Panc1 (cell line): ENCODE measurements at regions not wholly inside any gene's neighbourhood (a gene's known extent, or its start where the extent isn't known, plus 50 kb on each side); places are given as distances from the start of the nearest gene placed in this dataset.

Source experiments
- ATAC-seq: fragments of 200-7000 bp; cut with Tn5 transposase; 2 replicates; pipeline ENCODE4 v1.9.1; 2020; ENCODE audit warnings: mild to moderate bottlenecking, moderate library complexity
- BruUV-seq: library from RNA; stranded (reverse); fragments of 400-500 nt; replicated peaks from 2 replicates; lab custom pipeline; 2021; lab: Mats Ljungman, UMichigan
- CTCF ChIA-PET: fragments of 300-600 bp; sonication (Branson Sonifier 250); formaldehyde crosslinking; loops from one replicate; lab custom pipeline; 2022; ENCODE audit warnings: antibody characterized with exemption; lab: Charles Lee
- POLR2A ChIA-PET: fragments of 300-600 bp; sonication (Branson Sonifier 250); formaldehyde crosslinking; loops from one replicate; lab custom pipeline; 2022; ENCODE audit warnings: antibody characterized with exemption; lab: Charles Lee
- DNase-seq: peaks from one replicate; pipeline ENCODE4 v3.0.0-alpha.2; 2010; ENCODE audit warnings: low read depth, low spot score
- H3K27ac ChIP-seq: 2 replicates; pipeline ENCODE4 v1.5.1; 2011; ENCODE audit warnings: mild to moderate bottlenecking, low read length, inconsistent platforms
- H3K27me3 ChIP-seq: fragments of 200-500 bp; sonication (Bioruptor generic); 2 replicates; pipeline ENCODE4 v1.6.0; 2014; ENCODE audit warnings: low read length, inconsistent platforms; ENCODE audit not compliant: control insufficient read depth, insufficient read depth
- H3K36me3 ChIP-seq: fragments of 200-500 bp; sonication (Bioruptor generic); 2 replicates; pipeline ENCODE4 v1.5.1; 2014; ENCODE audit warnings: inconsistent platforms, mild to moderate bottlenecking, low read length, moderate library complexity; ENCODE audit not compliant: control insufficient read depth, insufficient read depth
- H3K4me1 ChIP-seq: 2 replicates; pipeline ENCODE4 v1.5.1; 2011; ENCODE audit warnings: inconsistent platforms, mild to moderate bottlenecking, low read length, moderate library complexity; ENCODE audit not compliant: control insufficient read depth, insufficient read depth
- H3K4me3 ChIP-seq, 2 experiments: 2 replicates each; pipeline ENCODE4 v1.5.1; 2011 to 2012; ENCODE audit warnings: low read depth in 2 of 2, low read length in 2 of 2, mild to moderate bottlenecking in 2 of 2, inconsistent platforms in 1 of 2, moderate library complexity in 1 of 2
- H3K9me3 ChIP-seq: fragments of 200-500 bp; sonication (Bioruptor generic); 2 replicates; pipeline ENCODE4 v1.5.1; 2014; ENCODE audit warnings: low read depth, mild to moderate bottlenecking, inconsistent platforms, low read length, moderate library complexity; ENCODE audit not compliant: control insufficient read depth, insufficient read depth
- CTCF ChIP-seq: fragments of 450-650 bp; IDR thresholded peaks from 2 replicates; pipeline ENCODE4 v1.5.1; 2017; ENCODE audit warnings: mild to moderate bottlenecking
- POLR2AphosphoS5 ChIP-seq: IDR thresholded peaks from 2 replicates; pipeline ENCODE4 v1.6.1; 2012; ENCODE audit warnings: mild to moderate bottlenecking, low read depth, low read length, moderate library complexity
- REST ChIP-seq, 2 experiments: IDR thresholded peaks; 2 replicates each; pipeline ENCODE4 v1.6.1; 2011 to 2012; ENCODE audit warnings: low read depth in 2 of 2, control low read depth in 1 of 2, low read length in 1 of 2, mild to moderate bottlenecking in 1 of 2, moderate library complexity in 1 of 2; ENCODE audit not compliant: insufficient read depth in 1 of 2
- SIN3A ChIP-seq: IDR thresholded peaks from 2 replicates; pipeline ENCODE4 v1.6.1; 2012; ENCODE audit warnings: low read depth, mild to moderate bottlenecking, low read length, moderate library complexity, borderline replicate concordance; ENCODE audit not compliant: insufficient read depth
- TCF7L2 ChIP-seq: IDR thresholded peaks from 2 replicates; pipeline ENCODE4 v1.6.1; 2011; ENCODE audit warnings: mild to moderate bottlenecking, low read depth, low read length, inconsistent platforms
- in situ Hi-C: cut with HindIII; loops from 2 replicates; pipeline ENCODE4 v1.10.0; 2016; ENCODE audit warnings: low sequenced_read_pairs, low pct_unique_long_range_greater_than_20kb
- intact Hi-C: fragments of 100-400 bp; cut with micrococcal nuclease; formaldehyde crosslinking; loops from one replicate; pipeline ENCODE4 v1.10.0; 2022; ENCODE audit not compliant: unreplicated experiment

- ChIA-PET POLR2A (no interaction called here), CTCF (no interaction called here)
- no peak for TF ChIP-seq TCF7L2
- no peak for TF ChIP-seq SIN3A
- no peak for TF ChIP-seq CTCF
- no peak for TF ChIP-seq POLR2AphosphoS5
- TF ChIP-seq REST (IDR thresholded peaks at IDR 0.05; ENCODE audit: insufficient read depth in 1 of 2, low read depth in 2 of 2, low read length in 1 of 2): no peak
- H3K27me3 ChIP-seq: peaks cover 15% of the 10 kb centered on the region; the same call in 1 of the 2 replicates
- intact Hi-C loops (no loop called here), in situ Hi-C loops (no loop called here)
- H3K4me3 ChIP-seq: no peak overlapping the region
- no peak for ATAC-seq
- no peak overlapping the region for H3K27ac ChIP-seq
- no peaks in the 10 kb centered on the region for H3K9me3 ChIP-seq
- BruUV-seq: no TSS peak
- DNase-seq: no peak
- no peaks in the 10 kb centered on the region for H3K36me3 ChIP-seq
- H3K4me1 ChIP-seq: no peaks in the 10 kb centered on the region
These were observed 73.2 kb upstream of the C16orf82 start for GRCh38 chr16:26993511-26993910.

GRCh38 chr16:26993963-26994362, 72.8 kb upstream of the C16orf82 start:
- Histone ChIP-seq H3K27ac (no peak overlapping the region), H3K4me3 (no peak overlapping the region), H3K4me1 (no peaks in the 10 kb centered on the region), H3K36me3 (no peaks in the 10 kb centered on the region), H3K9me3 (no peaks in the 10 kb centered on the region), H3K27me3 (peaks cover 15% of the 10 kb centered on the region; the same call in 1 of the 2 replicates)
- ChIA-PET POLR2A (no interaction called here), CTCF (no interaction called here)
- intact Hi-C loops (no loop called here), in situ Hi-C loops (no loop called here)
- no peak for DNase-seq
- ATAC-seq: no peak
- no TSS peak for BruUV-seq
- TF ChIP-seq REST (IDR thresholded peaks at IDR 0.05; ENCODE audit: insufficient read depth in 1 of 2, low read depth in 2 of 2, low read length in 1 of 2): no peak
- no peak for TF ChIP-seq POLR2AphosphoS5
- no peak for TF ChIP-seq SIN3A
- no peak for TF ChIP-seq TCF7L2
- TF ChIP-seq CTCF: no peak
